Neural cell (in vitro differentiated cells): ENCODE measurements at regions not wholly inside any gene's neighbourhood (a gene's known extent, or its start where the extent isn't known, plus 50 kb on each side); places are given as distances from the start of the nearest gene placed in this dataset.

Experiments used
- H2AFZ ChIP-seq: fragments of 200-600, 300-800 bp; sonication (generic), shearing (Covaris generic); 2 replicates; pipeline ENCODE4 v1.6.0; 2014; ENCODE audit warnings: low read depth, mild to moderate bottlenecking, antibody characterized with exemption, low read length, moderate library complexity
- H3F3A ChIP-seq: fragments of 200-600 bp; shearing (Covaris generic); 2 replicates; pipeline ENCODE4 v1.6.1; 2016; ENCODE audit warnings: mild to moderate bottlenecking, moderate library complexity, mixed read lengths, antibody characterized with exemption, low read length; ENCODE audit not compliant: insufficient read depth, poor library complexity, severe bottlenecking
- H3K27ac ChIP-seq: fragments of 200-600, 300-800 bp; sonication (generic), shearing (Covaris generic); 2 replicates; pipeline ENCODE4 v1.5.1; 2014; ENCODE audit warnings: mild to moderate bottlenecking, low read length, moderate library complexity
- H3K27me3 ChIP-seq: fragments of 300-800, 200-600 bp; sonication (generic), shearing (Covaris generic); 2 replicates; pipeline ENCODE4 v1.6.0; 2014; ENCODE audit warnings: mild to moderate bottlenecking, low read depth, low read length, moderate library complexity; ENCODE audit not compliant: insufficient read depth
- H3K36me3 ChIP-seq: fragments of 300-800, 200-600 bp; sonication (generic), shearing (Covaris generic); 2 replicates; pipeline ENCODE4 v1.5.1; 2014; ENCODE audit warnings: mild to moderate bottlenecking, antibody characterized with exemption, low read length, moderate library complexity; ENCODE audit not compliant: insufficient read depth
- H3K4me2 ChIP-seq: fragments of 300-800, 200-600 bp; sonication (generic), shearing (Covaris generic); 2 replicates; pipeline ENCODE4 v1.6.0; 2014; ENCODE audit warnings: mild to moderate bottlenecking, low read length
- H3K4me3 ChIP-seq: fragments of 300-800, 200-600 bp; sonication (generic), shearing (Covaris generic); 2 replicates; pipeline ENCODE4 v1.5.1; 2014; ENCODE audit warnings: mild to moderate bottlenecking, low read length, moderate library complexity
- H3K79me2 ChIP-seq: fragments of 200-600 bp; shearing (Covaris generic); replicated peaks from 2 replicates; pipeline ENCODE4 v1.6.0; 2014; ENCODE audit warnings: mild to moderate bottlenecking, low read length, moderate library complexity; ENCODE audit not compliant: insufficient read depth
- H3K9ac ChIP-seq: fragments of 300-800, 200-600 bp; sonication (generic), shearing (Covaris generic); 2 replicates; pipeline ENCODE4 v1.6.1; 2016; ENCODE audit warnings: mild to moderate bottlenecking, low read length, mixed read lengths
- H3K9me2 ChIP-seq: fragments of 200-600 bp; shearing (Covaris generic); 2 replicates; pipeline ENCODE4 v1.6.1; 2016; ENCODE audit warnings: mild to moderate bottlenecking, low read length, mixed read lengths; ENCODE audit not compliant: insufficient read depth
- H3K9me3 ChIP-seq: fragments of 200-600, 300-800 bp; sonication (generic), shearing (Covaris generic); 2 replicates; pipeline ENCODE4 v1.6.1; 2016; ENCODE audit warnings: mild to moderate bottlenecking, mixed run types, low read length, moderate library complexity, mixed read lengths
- H4K20me1 ChIP-seq: fragments of 200-600 bp; shearing (Covaris generic); 2 replicates; pipeline ENCODE4 v1.6.1; 2016; ENCODE audit warnings: mild to moderate bottlenecking, mixed run types; ENCODE audit not compliant: insufficient read depth
- CTCF ChIP-seq: fragments of 450-650 bp; IDR thresholded peaks from 2 replicates; pipeline ENCODE4 v1.5.1; 2014; ENCODE audit warnings: antibody characterized with exemption, mild to moderate bottlenecking, moderate library complexity; ENCODE audit not compliant: poor library complexity, severe bottlenecking
- EP300 ChIP-seq: fragments of 450-650 bp; conservative IDR thresholded peaks from 2 replicates; pipeline ENCODE4 v1.6.1; 2014; ENCODE audit warnings: antibody characterized with exemption, mild to moderate bottlenecking, moderate library complexity; ENCODE audit not compliant: poor library complexity, severe bottlenecking
- EZH2 ChIP-seq: fragments of 200-600, 300-800 bp; shearing (Covaris generic), sonication (generic); IDR thresholded peaks from 2 replicates; pipeline ENCODE4 v1.6.1; 2014; ENCODE audit warnings: antibody characterized with exemption, low read length, borderline replicate concordance, mild to moderate bottlenecking; ENCODE audit not compliant: insufficient read depth, poor library complexity, severe bottlenecking
- MXI1 ChIP-seq: fragments of 450-650 bp; conservative IDR thresholded peaks from 2 replicates; pipeline ENCODE4 v1.6.1; 2014; ENCODE audit warnings: antibody characterized with exemption, mild to moderate bottlenecking; ENCODE audit not compliant: poor library complexity, severe bottlenecking
- POLR2AphosphoS5 ChIP-seq: IDR thresholded peaks from 2 replicates; pipeline ENCODE4 v1.6.1; 2012
- RAD21 ChIP-seq: fragments of 450-650 bp; conservative IDR thresholded peaks from 2 replicates; pipeline ENCODE4 v1.6.1; 2014; ENCODE audit warnings: antibody characterized with exemption, mild to moderate bottlenecking, moderate library complexity
- REST ChIP-seq: IDR thresholded peaks from 2 replicates; pipeline ENCODE4 v1.6.1; 2012; ENCODE audit warnings: borderline replicate concordance
- SMC3 ChIP-seq: fragments of 450-650 bp; conservative IDR thresholded peaks from 2 replicates; pipeline ENCODE4 v1.6.1; 2014; ENCODE audit warnings: antibody characterized with exemption, mild to moderate bottlenecking, moderate library complexity; ENCODE audit not compliant: poor library complexity
- TAF1 ChIP-seq: IDR thresholded peaks from 2 replicates; pipeline ENCODE4 v1.6.1; 2012; ENCODE audit warnings: low read depth

DNA sequence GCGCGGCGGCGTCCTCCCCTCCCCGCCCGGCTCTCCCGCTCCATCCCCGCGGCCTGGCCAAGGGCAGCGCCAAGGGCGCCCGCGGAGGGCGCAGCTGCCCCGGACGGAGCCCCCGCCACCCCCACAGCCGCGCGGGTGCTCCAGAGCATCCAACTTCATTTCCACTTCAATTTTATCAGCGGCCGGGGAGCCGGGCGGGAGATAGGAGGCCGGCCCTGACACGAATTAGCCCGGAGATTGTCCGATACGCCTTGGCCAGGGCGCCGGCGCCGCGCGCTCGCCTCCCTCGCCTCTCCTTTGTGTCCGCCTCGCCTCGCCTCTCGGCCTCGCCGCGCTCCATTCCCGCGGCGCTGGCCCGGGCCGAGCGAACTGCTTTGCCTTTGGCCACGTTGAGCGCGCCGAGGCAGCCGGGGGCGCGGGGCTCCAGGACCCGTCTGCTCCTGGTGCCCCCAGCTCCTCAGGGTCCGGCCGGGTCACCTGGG, 129.1 kb upstream of the LHX1 start:
- peak overlapping the region; percentile 61 for H3K4me3 ChIP-seq
- H3K36me3 ChIP-seq: no peaks in the 10 kb centered on the region
- no peaks in the 10 kb centered on the region for H3K79me2 ChIP-seq
- no peaks in the 10 kb centered on the region for H3K9me2 ChIP-seq
- H3F3A ChIP-seq: no peaks in the 10 kb centered on the region
- peaks cover 37% of the 10 kb centered on the region for H3K27me3 ChIP-seq
- peak overlapping the region; percentile 25 for H3K9ac ChIP-seq
- no peaks in the 10 kb centered on the region for H3K9me3 ChIP-seq
- no peak overlapping the region for H3K27ac ChIP-seq
- H4K20me1 ChIP-seq: no peaks in the 10 kb centered on the region
- no peak overlapping the region for H3K4me2 ChIP-seq
- no peak overlapping the region for H2AFZ ChIP-seq
- TF ChIP-seq CTCF: no peak
- TF ChIP-seq RAD21: no peak
- no peak for TF ChIP-seq EZH2
- TF ChIP-seq MXI1: no peak
- TF ChIP-seq POLR2AphosphoS5: no peak
- TF ChIP-seq TAF1: no peak
- no peak for TF ChIP-seq SMC3
- TF ChIP-seq EP300: no peak
- no peak for TF ChIP-seq REST

GRCh38 chr17:36812762-36813161, 124.5 kb upstream of the LHX1 start:
- Histone ChIP-seq H3K79me2 (no peaks in the 10 kb centered on the region), H2AFZ (no peak overlapping the region), H4K20me1 (no peaks in the 10 kb centered on the region), H3K27me3 (peaks cover 22% of the 10 kb centered on the region), H3K4me2 (no peak overlapping the region), H3F3A (no peaks in the 10 kb centered on the region), H3K9me2 (no peaks in the 10 kb centered on the region), H3K36me3 (no peaks in the 10 kb centered on the region), H3K4me3 (no peak overlapping the region), H3K27ac (no peak overlapping the region), H3K9ac (no peak overlapping the region), H3K9me3 (no peaks in the 10 kb centered on the region)
- no peak for TF ChIP-seq RAD21
- no peak for TF ChIP-seq EP300
- TF ChIP-seq SMC3: no peak
- no peak for TF ChIP-seq REST
- no peak for TF ChIP-seq POLR2AphosphoS5
- no peak for TF ChIP-seq EZH2
- TF ChIP-seq MXI1: no peak
- TF ChIP-seq TAF1: no peak
- no peak for TF ChIP-seq CTCF
